IMR-90 (cell line): ENCODE measurements at regions not wholly inside any gene's neighbourhood (a gene's known extent, or its start where the extent isn't known, plus 50 kb on each side); places are given as distances from the start of the nearest gene placed in this dataset.

Experiments
- BHLHE40 ChIP-seq: fragments of 150-350 bp; IDR thresholded peaks from 2 replicates; pipeline ENCODE4 v1.6.1; 2016; ENCODE audit warnings: mild to moderate bottlenecking, low read depth, low read length
- CEBPB ChIP-seq: IDR thresholded peaks from 2 replicates; pipeline ENCODE4 v1.6.1; 2012; ENCODE audit warnings: low read depth, low read length, improper control_type of control experiment
- CHD1 ChIP-seq: IDR thresholded peaks from 2 replicates; pipeline ENCODE4 v1.6.1; 2012; ENCODE audit warnings: low read depth, low read length, improper control_type of control experiment
- MAFK ChIP-seq: IDR thresholded peaks from 2 replicates; pipeline ENCODE4 v1.6.1; 2012; ENCODE audit warnings: low read depth, low read length, improper control_type of control experiment
- MAZ ChIP-seq: IDR thresholded peaks from 2 replicates; pipeline ENCODE4 v1.6.1; 2012; ENCODE audit warnings: low read depth, mild to moderate bottlenecking, low read length, improper control_type of control experiment, moderate library complexity, borderline replicate concordance
- MXI1 ChIP-seq: IDR thresholded peaks from 2 replicates; pipeline ENCODE4 v1.6.1; 2012; ENCODE audit warnings: low read depth, mild to moderate bottlenecking, low read length, moderate library complexity, borderline replicate concordance
- POLR2A ChIP-seq: IDR thresholded peaks from 2 replicates; pipeline ENCODE4 v1.6.1; 2012; ENCODE audit warnings: mild to moderate bottlenecking, low read depth, low read length
- RAD21 ChIP-seq: IDR thresholded peaks from 2 replicates; pipeline ENCODE4 v1.6.1; 2012; ENCODE audit warnings: low read length, improper control_type of control experiment
- RCOR1 ChIP-seq: IDR thresholded peaks from 2 replicates; pipeline ENCODE4 v1.6.1; 2012; ENCODE audit warnings: mild to moderate bottlenecking, low read length, improper control_type of control experiment; ENCODE audit not compliant: insufficient replicate concordance
- RFX5 ChIP-seq: IDR thresholded peaks from 2 replicates; pipeline ENCODE4 v1.8.0; 2012; ENCODE audit warnings: low read depth, mild to moderate bottlenecking, low read length, moderate library complexity
- SMC3 ChIP-seq: fragments of 150-350 bp; IDR thresholded peaks from 2 replicates; pipeline ENCODE4 v1.6.1; 2016; ENCODE audit warnings: low read depth, mild to moderate bottlenecking, antibody characterized with exemption, low read length, moderate library complexity
- TF ChIP-seq, protein P1 (sequence below): conservative IDR thresholded peaks from 2 replicates; pipeline ENCODE4 v1.5.1; 2012; ENCODE audit warnings: mild to moderate bottlenecking, low read depth, low read length, improper control_type of control experiment
- TF ChIP-seq, protein P2 (sequence below): fragments of 150-350 bp; IDR thresholded peaks from 2 replicates; pipeline ENCODE4 v1.6.1; 2016; ENCODE audit warnings: low read depth, mild to moderate bottlenecking, low read length, moderate library complexity, borderline replicate concordance
- TF ChIP-seq, protein P3 (sequence below): fragments of 150-350 bp; IDR thresholded peaks from 2 replicates; pipeline ENCODE4 v1.6.1; 2017; ENCODE audit warnings: mild to moderate bottlenecking, antibody characterized with exemption, low read length, low read depth

DNA sequence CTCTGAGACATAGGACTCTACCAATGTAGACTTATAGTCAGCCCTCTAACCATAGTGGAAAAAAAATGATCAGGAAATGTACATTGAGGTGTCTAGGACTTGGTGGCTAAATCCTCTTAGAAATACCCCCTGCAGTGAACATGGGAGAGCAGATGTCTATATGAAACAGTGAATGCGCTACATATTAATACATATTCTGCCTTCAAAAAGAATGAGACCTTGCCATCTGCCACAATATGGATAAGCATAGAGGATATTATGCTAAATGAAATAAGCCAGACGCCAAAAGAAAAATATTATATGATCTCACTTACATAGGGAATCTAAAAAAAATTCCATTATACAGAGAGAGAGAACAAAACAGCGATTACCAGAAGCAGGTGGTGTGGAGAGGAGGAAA is 66.6 kb upstream of the HAO2 start:
- TF ChIP-seq, protein P1, sequence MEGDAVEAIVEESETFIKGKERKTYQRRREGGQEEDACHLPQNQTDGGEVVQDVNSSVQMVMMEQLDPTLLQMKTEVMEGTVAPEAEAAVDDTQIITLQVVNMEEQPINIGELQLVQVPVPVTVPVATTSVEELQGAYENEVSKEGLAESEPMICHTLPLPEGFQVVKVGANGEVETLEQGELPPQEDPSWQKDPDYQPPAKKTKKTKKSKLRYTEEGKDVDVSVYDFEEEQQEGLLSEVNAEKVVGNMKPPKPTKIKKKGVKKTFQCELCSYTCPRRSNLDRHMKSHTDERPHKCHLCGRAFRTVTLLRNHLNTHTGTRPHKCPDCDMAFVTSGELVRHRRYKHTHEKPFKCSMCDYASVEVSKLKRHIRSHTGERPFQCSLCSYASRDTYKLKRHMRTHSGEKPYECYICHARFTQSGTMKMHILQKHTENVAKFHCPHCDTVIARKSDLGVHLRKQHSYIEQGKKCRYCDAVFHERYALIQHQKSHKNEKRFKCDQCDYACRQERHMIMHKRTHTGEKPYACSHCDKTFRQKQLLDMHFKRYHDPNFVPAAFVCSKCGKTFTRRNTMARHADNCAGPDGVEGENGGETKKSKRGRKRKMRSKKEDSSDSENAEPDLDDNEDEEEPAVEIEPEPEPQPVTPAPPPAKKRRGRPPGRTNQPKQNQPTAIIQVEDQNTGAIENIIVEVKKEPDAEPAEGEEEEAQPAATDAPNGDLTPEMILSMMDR: no peak
- no peak for TF ChIP-seq CHD1
- no peak for TF ChIP-seq CEBPB
- TF ChIP-seq POLR2A: no peak
- no peak for TF ChIP-seq MAFK
- TF ChIP-seq, protein P2, sequence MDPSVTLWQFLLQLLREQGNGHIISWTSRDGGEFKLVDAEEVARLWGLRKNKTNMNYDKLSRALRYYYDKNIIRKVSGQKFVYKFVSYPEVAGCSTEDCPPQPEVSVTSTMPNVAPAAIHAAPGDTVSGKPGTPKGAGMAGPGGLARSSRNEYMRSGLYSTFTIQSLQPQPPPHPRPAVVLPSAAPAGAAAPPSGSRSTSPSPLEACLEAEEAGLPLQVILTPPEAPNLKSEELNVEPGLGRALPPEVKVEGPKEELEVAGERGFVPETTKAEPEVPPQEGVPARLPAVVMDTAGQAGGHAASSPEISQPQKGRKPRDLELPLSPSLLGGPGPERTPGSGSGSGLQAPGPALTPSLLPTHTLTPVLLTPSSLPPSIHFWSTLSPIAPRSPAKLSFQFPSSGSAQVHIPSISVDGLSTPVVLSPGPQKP: no peak
- TF ChIP-seq, protein P3, sequence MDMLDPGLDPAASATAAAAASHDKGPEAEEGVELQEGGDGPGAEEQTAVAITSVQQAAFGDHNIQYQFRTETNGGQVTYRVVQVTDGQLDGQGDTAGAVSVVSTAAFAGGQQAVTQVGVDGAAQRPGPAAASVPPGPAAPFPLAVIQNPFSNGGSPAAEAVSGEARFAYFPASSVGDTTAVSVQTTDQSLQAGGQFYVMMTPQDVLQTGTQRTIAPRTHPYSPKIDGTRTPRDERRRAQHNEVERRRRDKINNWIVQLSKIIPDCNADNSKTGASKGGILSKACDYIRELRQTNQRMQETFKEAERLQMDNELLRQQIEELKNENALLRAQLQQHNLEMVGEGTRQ: no peak
- TF ChIP-seq SMC3: no peak
- TF ChIP-seq RAD21: no peak
- TF ChIP-seq RCOR1: no peak
- no peak for TF ChIP-seq RFX5
- TF ChIP-seq MXI1: no peak
- TF ChIP-seq BHLHE40: no peak
- no peak for TF ChIP-seq MAZ
